ENCODE measurements at regions not wholly inside any gene's neighbourhood (a gene's known extent, or its start where the extent isn't known, plus 50 kb on each side); places are given as distances from the start of the nearest gene placed in this dataset.

- TF ChIP-seq POLR2AphosphoS5 (IDR thresholded peaks at IDR 0.05; ENCODE audit: low read depth, low read length): no peak
- no peak for TF ChIP-seq SIN3A (IDR thresholded peaks at IDR 0.05; ENCODE audit: borderline replicate concordance, insufficient read depth, low read length)
- TF ChIP-seq TAF1 (IDR thresholded peaks at IDR 0.05; ENCODE audit: borderline replicate concordance, insufficient read depth, low read length): no peak
- TF ChIP-seq FOXP2 (optimal IDR thresholded peaks at IDR 0.05; ENCODE audit: borderline replicate concordance, extremely low read depth, extremely low read length, insufficient read depth): no peak
- no peak for TF ChIP-seq REST (IDR thresholded peaks at IDR 0.05; ENCODE audit: insufficient read depth in 1 of 2, low read depth in 2 of 2, low read length in 2 of 2)
These were observed 527.8 kb downstream of the MTRR start for GRCh38 chr5:8396756-8397155.

Measured in PFSK-1 (cell line).